Stimulated activated effector memory CD8-positive, alpha-beta T cell treated with anti-CD3 and anti-CD28 coated beads, Interleukin-12 subunit alpha, Interleukin-12 subunit beta, amount 100 ng/mL, for 72 hours (primary cell): ENCODE measurements at regions not wholly inside any gene's neighbourhood (a gene's known extent, or its start where the extent isn't known, plus 50 kb on each side); places are given as distances from the start of the nearest gene placed in this dataset.

Experiments
- ATAC-seq: fragments of 150-1000 bp; cut with Tn5 transposase; 2 replicates; pipeline ENCODE4 v1.10.0; 2021
- DNase-seq, 2 donors: peaks; one replicate each; pipeline ENCODE4 v3.0.0; 2021 to 2022; ENCODE audit warnings: low spot score in 2 of 2
- H3K27ac Mint-ChIP-seq: one replicate; pipeline ENCODE4 v1.8.0; 2022; ENCODE audit warnings: mild to moderate bottlenecking, mixed read lengths
- H3K36me3 Mint-ChIP-seq: one replicate; pipeline ENCODE4 v1.8.0; 2022; ENCODE audit warnings: mild to moderate bottlenecking, mixed read lengths
- H3K4me1 Mint-ChIP-seq: one replicate; pipeline ENCODE4 v1.8.0; 2022; ENCODE audit warnings: mixed read lengths
- H3K4me3 Mint-ChIP-seq: one replicate; pipeline ENCODE4 v1.8.0; 2022; ENCODE audit warnings: mild to moderate bottlenecking, mixed read lengths
- H3K9me3 Mint-ChIP-seq: one replicate; pipeline ENCODE4 v1.8.0; 2022; ENCODE audit warnings: mixed read lengths

- H3K9me3 Mint-ChIP-seq = no peaks in the 10 kb centered on the region
- H3K27ac Mint-ChIP-seq = no peak overlapping the region
- DNase-seq = no peak
- H3K4me1 Mint-ChIP-seq = peaks cover 10% of the 10 kb centered on the region
- H3K36me3 Mint-ChIP-seq = no peaks in the 10 kb centered on the region
- no peak for ATAC-seq
- H3K4me3 Mint-ChIP-seq = no peak overlapping the region
Observed at GRCh38 chrX:124228849-124229248, 103.6 kb upstream of the TEX13D start.

DNA sequence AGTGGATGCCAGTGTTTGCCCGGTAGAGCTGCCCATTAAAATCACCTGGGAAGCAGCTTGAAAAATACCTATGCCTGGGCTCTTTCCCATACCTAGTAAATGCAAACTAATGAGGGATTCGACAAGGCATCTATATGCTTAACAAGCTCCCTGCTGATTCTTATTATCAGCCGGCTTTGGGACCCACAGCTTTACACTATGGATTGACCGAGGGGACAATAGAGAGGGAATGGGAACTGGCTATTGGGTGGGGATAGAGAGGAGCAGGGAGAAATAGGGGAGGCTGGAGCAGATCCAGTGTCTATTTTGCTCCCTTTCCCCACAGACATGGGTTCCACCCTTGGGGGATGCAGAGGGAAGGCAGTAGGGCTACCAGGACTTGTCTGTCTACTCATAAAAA, 103.1 kb upstream of the TEX13D start:
- no peaks in the 10 kb centered on the region for H3K9me3 Mint-ChIP-seq
- no peak overlapping the region for H3K4me3 Mint-ChIP-seq
- no peak overlapping the region for H3K27ac Mint-ChIP-seq
- DNase-seq = no peak
- no peaks in the 10 kb centered on the region for H3K36me3 Mint-ChIP-seq
- no peak for ATAC-seq
- H3K4me1 Mint-ChIP-seq = peaks cover 8% of the 10 kb centered on the region

GRCh38 chrX:124230655-124231450, 101.6 kb upstream of the TEX13D start:
- ATAC-seq = no peak
- H3K36me3 Mint-ChIP-seq = no peaks in the 10 kb centered on the region
- H3K4me3 Mint-ChIP-seq = no peak overlapping the region
- DNase-seq = no peak
- no peaks in the 10 kb centered on the region for H3K9me3 Mint-ChIP-seq
- no peak overlapping the region for H3K27ac Mint-ChIP-seq
- peaks cover 8% of the 10 kb centered on the region for H3K4me1 Mint-ChIP-seq

GRCh38 chrX:124231451-124231759, 101.1 kb upstream of the TEX13D start:
- H3K4me3 Mint-ChIP-seq = no peak overlapping the region
- no peaks in the 10 kb centered on the region for H3K36me3 Mint-ChIP-seq
- H3K27ac Mint-ChIP-seq = no peak overlapping the region
- no peaks in the 10 kb centered on the region for H3K9me3 Mint-ChIP-seq
- ATAC-seq = no peak
- DNase-seq = no peak
- peaks cover 8% of the 10 kb centered on the region for H3K4me1 Mint-ChIP-seq

- H3K27ac Mint-ChIP-seq = no peak overlapping the region
- no peaks in the 10 kb centered on the region for H3K9me3 Mint-ChIP-seq
- H3K4me3 Mint-ChIP-seq = no peak overlapping the region
- H3K36me3 Mint-ChIP-seq = no peaks in the 10 kb centered on the region
- peaks cover 10% of the 10 kb centered on the region for H3K4me1 Mint-ChIP-seq
- DNase-seq (peak in 1 of 2 donors; percentile 55), ATAC-seq (peak; percentile 91)
Observed at GRCh38 chrX:124232523-124233201, 99.8 kb upstream of the TEX13D start.

DNA sequence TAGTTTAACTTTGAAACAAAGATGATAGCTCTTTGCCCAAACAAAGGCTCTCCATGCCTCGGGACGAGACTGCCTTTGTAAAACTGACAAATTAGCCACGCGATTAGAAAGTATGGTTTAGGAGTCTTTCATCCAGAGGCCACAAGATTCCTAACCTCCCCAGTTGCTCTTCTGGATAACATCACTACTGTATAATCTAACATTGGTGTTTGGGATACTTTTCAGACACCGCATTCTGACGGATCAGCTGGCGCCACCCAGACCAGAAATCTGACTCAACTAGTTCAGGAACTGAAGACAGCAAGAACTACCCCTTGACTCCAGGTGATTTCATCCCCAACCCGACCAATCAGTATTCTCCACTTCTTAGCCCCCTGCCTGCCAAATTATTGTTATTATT, 98.1 kb upstream of the TEX13D start:
- Mint-ChIP-seq H3K4me3 (no peak overlapping the region), H3K36me3 (peaks cover 2% of the 10 kb centered on the region), H3K9me3 (no peaks in the 10 kb centered on the region), H3K4me1 (peaks cover 27% of the 10 kb centered on the region), H3K27ac (no peak overlapping the region)
- no peak for ATAC-seq
- no peak for DNase-seq

DNA sequence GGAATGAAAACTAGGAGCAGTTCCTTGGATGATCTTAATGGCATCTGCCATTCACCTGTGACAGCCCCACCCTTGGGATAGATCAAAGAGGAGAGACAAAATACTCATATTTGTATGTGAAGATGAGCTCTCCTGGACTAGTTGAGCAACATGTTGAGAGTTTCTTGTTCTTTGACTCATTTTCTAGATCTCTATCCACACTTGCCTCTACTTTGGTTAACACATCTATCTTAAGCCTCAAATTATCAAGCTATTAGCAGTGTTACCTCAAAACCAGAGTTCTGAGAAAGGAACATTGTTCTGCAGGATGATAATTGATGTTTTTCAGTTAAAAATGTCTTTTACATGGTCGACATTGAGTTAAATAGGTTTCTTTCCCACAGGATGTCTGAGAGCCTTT, 94.2 kb upstream of the TEX13D start:
- no peaks in the 10 kb centered on the region for H3K9me3 Mint-ChIP-seq
- peak overlapping the region; percentile 35 for H3K4me3 Mint-ChIP-seq
- peak overlapping the region; percentile 79 for H3K27ac Mint-ChIP-seq
- peak; percentile 80 for ATAC-seq
- DNase-seq = peak in 1 of 2 donors; percentile 23
- peaks cover 8% of the 10 kb centered on the region for H3K36me3 Mint-ChIP-seq
- peaks cover 33% of the 10 kb centered on the region for H3K4me1 Mint-ChIP-seq

DNA sequence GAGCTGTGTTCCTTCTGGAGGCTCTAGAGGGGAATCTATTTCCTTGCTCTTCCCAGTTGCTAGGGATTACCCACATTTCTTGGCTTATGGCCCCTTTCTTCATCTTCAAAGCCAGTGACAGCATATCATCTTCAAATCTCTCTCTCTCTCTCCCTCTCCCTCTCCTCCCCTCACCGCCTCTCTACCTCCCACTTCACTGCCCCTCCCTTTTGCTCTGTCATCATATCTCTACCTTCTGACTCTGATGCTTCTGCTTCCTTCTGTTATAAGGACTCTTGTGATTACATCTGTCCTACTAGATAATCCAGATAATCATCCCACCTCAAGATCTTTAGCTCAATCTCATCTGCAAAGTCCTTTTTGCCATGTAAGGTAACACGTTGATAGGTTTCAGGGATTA, 93.1 kb upstream of the TEX13D start:
- Mint-ChIP-seq H3K4me3 (peak overlapping the region; percentile 35), H3K27ac (peak overlapping the region; percentile 79), H3K9me3 (no peaks in the 10 kb centered on the region), H3K36me3 (peaks cover 8% of the 10 kb centered on the region), H3K4me1 (peaks cover 31% of the 10 kb centered on the region)
- DNase-seq (no peak), ATAC-seq (peak; percentile 77)

GRCh38 chrX:124239911-124240310, 92.5 kb upstream of the TEX13D start:
- peak; percentile 83 for ATAC-seq
- H3K36me3 Mint-ChIP-seq = peaks cover 8% of the 10 kb centered on the region
- peak overlapping the region; percentile 35 for H3K4me3 Mint-ChIP-seq
- peaks cover 31% of the 10 kb centered on the region for H3K4me1 Mint-ChIP-seq
- DNase-seq = peak in 1 of 2 donors; percentile 62
- H3K27ac Mint-ChIP-seq = peak overlapping the region; percentile 79
- H3K9me3 Mint-ChIP-seq = no peaks in the 10 kb centered on the region

DNA sequence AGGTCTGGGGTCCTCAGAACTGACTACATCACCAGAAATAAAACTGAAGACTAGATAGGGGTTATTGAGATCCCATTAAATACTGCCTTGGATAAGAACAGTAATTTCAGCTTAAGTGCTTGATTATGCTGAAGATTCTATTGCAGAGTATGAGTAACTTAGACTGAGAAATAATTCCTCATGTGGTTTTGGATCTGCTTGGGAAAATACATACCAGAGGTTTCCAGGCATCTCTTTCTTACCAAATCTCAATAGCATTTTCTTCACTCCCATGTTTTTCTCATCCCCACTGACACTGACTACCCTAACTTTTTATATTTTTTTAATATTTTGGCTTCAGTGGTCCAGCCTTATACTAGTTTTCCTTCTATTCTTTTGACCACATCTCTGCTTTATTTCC, 92.0 kb upstream of the TEX13D start:
- no peak overlapping the region for H3K4me3 Mint-ChIP-seq
- no peak for ATAC-seq
- H3K36me3 Mint-ChIP-seq = peaks cover 8% of the 10 kb centered on the region
- no peaks in the 10 kb centered on the region for H3K9me3 Mint-ChIP-seq
- peaks cover 31% of the 10 kb centered on the region for H3K4me1 Mint-ChIP-seq
- no peak overlapping the region for H3K27ac Mint-ChIP-seq
- DNase-seq = no peak

DNA sequence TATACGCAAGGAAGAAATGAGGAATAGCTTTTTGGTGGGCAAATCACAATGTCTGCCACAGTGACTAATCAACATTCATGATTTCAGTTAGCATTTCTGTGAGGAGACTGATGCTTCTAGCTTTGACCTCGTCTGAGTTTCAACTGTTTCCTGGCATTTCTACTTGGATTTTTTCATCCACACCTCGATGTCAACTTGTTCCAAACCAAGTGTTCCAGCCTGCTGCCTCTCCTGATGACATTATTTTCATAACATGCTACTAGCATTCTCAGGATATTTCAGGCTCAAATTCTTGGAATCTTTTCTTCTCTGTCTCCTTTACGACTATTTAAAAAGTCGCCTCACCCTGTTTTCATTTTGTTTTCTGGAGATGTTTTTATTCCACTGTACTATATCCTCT, 90.3 kb upstream of the TEX13D start:
- DNase-seq = no peak
- Mint-ChIP-seq H3K4me1 (peaks cover 31% of the 10 kb centered on the region), H3K4me3 (no peak overlapping the region), H3K27ac (no peak overlapping the region), H3K36me3 (peaks cover 8% of the 10 kb centered on the region), H3K9me3 (no peaks in the 10 kb centered on the region)
- ATAC-seq = no peak

GRCh38 chrX:124249345-124249744, 83.1 kb upstream of the TEX13D start:
- no peaks in the 10 kb centered on the region for H3K36me3 Mint-ChIP-seq
- H3K4me1 Mint-ChIP-seq = peaks cover 5% of the 10 kb centered on the region
- H3K27ac Mint-ChIP-seq = no peak overlapping the region
- DNase-seq = no peak
- no peak overlapping the region for H3K4me3 Mint-ChIP-seq
- H3K9me3 Mint-ChIP-seq = peaks cover 3% of the 10 kb centered on the region
- no peak for ATAC-seq

DNA sequence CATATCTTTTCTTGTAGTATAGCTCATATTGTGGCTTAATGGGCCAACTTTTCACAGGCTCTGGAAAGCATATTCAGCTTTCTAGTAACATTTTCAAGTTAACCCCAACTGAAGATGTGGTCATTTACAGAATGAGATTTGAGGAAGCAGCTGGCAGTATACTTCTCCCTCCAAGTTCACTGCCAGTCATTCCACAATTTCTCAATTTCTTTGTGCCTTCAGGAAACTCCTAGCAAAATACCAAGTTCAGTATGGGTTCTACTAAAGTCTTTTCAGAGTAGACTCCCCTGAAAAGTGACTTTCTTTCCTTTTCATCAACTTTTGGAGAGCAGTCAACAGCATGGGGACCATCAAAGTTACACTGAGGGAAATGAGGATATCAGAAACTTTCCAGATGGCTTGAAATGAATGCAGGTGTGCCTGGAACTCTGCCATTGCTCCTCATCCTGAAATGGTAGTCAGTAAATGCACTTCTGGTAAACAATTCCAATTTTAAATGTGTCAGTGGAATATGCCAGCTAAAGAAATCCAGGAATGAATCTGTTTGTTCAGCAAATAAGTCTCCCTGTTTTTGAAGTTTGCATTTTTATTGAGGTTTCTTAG, 81.5 kb upstream of the TEX13D start:
- DNase-seq (no peak), ATAC-seq (no peak)
- Mint-ChIP-seq H3K36me3 (no peaks in the 10 kb centered on the region), H3K4me1 (peaks cover 5% of the 10 kb centered on the region), H3K27ac (no peak overlapping the region), H3K4me3 (no peak overlapping the region), H3K9me3 (peaks cover 3% of the 10 kb centered on the region)

DNA sequence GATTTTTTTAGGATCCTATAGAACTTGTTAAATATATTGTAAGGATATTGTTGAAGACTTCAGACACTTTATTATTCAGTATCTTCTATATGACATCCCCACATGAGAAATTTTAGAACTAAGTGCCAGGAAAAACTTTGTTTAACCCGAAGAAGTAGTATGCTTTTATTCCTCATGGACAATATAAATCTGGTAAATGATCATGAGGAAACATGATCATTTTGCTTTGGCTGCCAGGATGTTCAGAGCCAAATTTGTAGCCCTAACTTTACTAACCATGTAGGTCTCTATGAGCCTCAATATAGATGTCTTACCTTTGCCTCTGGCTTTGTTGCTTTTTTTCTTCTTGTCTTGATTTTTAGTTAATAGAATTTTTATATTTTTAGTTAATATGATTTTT, 77.8 kb upstream of the TEX13D start:
- DNase-seq = no peak
- no peak for ATAC-seq
- Mint-ChIP-seq H3K4me3 (no peak overlapping the region), H3K9me3 (no peaks in the 10 kb centered on the region), H3K4me1 (peaks cover 8% of the 10 kb centered on the region), H3K36me3 (no peaks in the 10 kb centered on the region), H3K27ac (no peak overlapping the region)

DNA sequence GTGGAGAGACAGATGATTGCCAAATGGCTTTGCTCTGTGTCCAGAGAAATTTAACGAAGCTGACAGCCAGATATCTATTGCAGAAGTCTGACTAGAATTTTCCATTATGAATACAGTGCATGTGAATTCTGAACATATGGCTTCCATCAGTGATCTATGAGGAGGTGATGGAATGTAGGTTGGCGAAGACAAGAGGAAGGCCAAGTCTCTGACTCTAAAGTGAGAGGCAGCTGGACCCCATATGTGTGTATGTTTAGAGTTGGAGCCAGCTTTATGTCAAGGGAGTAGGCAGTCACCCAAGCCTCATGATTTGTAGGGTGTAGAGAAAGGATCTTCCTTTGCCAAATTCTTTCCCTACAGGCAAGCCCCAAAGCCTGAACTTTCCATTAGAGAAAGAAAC, 76.2 kb upstream of the TEX13D start:
- Mint-ChIP-seq H3K9me3 (no peaks in the 10 kb centered on the region), H3K4me3 (no peak overlapping the region), H3K27ac (no peak overlapping the region), H3K36me3 (no peaks in the 10 kb centered on the region), H3K4me1 (peaks cover 8% of the 10 kb centered on the region)
- ATAC-seq (no peak), DNase-seq (no peak)
